ENCODE measurements at regions not wholly inside any gene's neighbourhood (a gene's known extent, or its start where the extent isn't known, plus 50 kb on each side); places are given as distances from the start of the nearest gene placed in this dataset.
"Not testable (repeated sequence)": the region's sequence is repeated elsewhere in the genome, so short reads cannot be mapped to it uniquely, and the experiment has no call there.

GRCh38 chr2:12448846-12449505 is 267.8 kb upstream of the TRIB2 start:
- DNase-seq (ENCODE audit: low read depth in 3 of 3), result no peak

- no peak for DNase-seq (ENCODE audit: low read depth in 3 of 3)
Measured at GRCh38 chr2:12451726-12452125, 265.0 kb upstream of the TRIB2 start.

GRCh38 chr2:12452185-12452584 is 264.6 kb upstream of the TRIB2 start:
- no peak for DNase-seq (ENCODE audit: low read depth in 3 of 3)

GRCh38 chr2:12453731-12454130 is 263.0 kb upstream of the TRIB2 start:
- no peak for DNase-seq (ENCODE audit: low read depth in 3 of 3)

- DNase-seq (ENCODE audit: low read depth in 3 of 3), result no peak
Measured at GRCh38 chr2:12455661-12456060, 261.1 kb upstream of the TRIB2 start.

GRCh38 chr2:12456293-12457106 is 260.2 kb upstream of the TRIB2 start:
- peak; percentile 25 to 70 (median 36) for DNase-seq (ENCODE audit: low read depth in 3 of 3)

- DNase-seq (ENCODE audit: low read depth in 3 of 3), result no peak
Measured at GRCh38 chr2:12457831-12458230, 258.9 kb upstream of the TRIB2 start.

- no peak for DNase-seq (ENCODE audit: low read depth in 3 of 3)
Measured at GRCh38 chr2:12463189-12463588, 253.5 kb upstream of the TRIB2 start.

- no peak for DNase-seq (ENCODE audit: low read depth in 3 of 3)
Measured at GRCh38 chr2:12465631-12466135, 251.1 kb upstream of the TRIB2 start.

- DNase-seq (ENCODE audit: low read depth in 3 of 3), result no peak
Measured at GRCh38 chr2:12467303-12467702, 249.4 kb upstream of the TRIB2 start.

GRCh38 chr2:12469141-12469561 is 247.6 kb upstream of the TRIB2 start:
- no peak for DNase-seq (ENCODE audit: low read depth in 3 of 3)

GRCh38 chr2:12472265-12472664 is 244.5 kb upstream of the TRIB2 start:
- DNase-seq (ENCODE audit: low read depth in 3 of 3), result not testable (repeated sequence)

- DNase-seq (ENCODE audit: low read depth in 3 of 3), result no peak
Measured at GRCh38 chr2:12478151-12479064, 238.3 kb upstream of the TRIB2 start.

- DNase-seq (ENCODE audit: low read depth in 3 of 3), result no peak
Measured at GRCh38 chr2:12479065-12479601, 237.6 kb upstream of the TRIB2 start.

- no peak for DNase-seq (ENCODE audit: low read depth in 3 of 3)
Measured at GRCh38 chr2:12484536-12485115, 232.1 kb upstream of the TRIB2 start.

- no peak for DNase-seq (ENCODE audit: low read depth in 3 of 3)
Measured at GRCh38 chr2:12486205-12487118, 230.3 kb upstream of the TRIB2 start.

GRCh38 chr2:12487253-12488004 is 229.3 kb upstream of the TRIB2 start:
- no peak for DNase-seq (ENCODE audit: low read depth in 3 of 3)

GRCh38 chr2:12488352-12489318 is 228.1 kb upstream of the TRIB2 start:
- no peak for DNase-seq (ENCODE audit: low read depth in 3 of 3)
